ENCODE measurements at regions not wholly inside any gene's neighbourhood (a gene's known extent, or its start where the extent isn't known, plus 50 kb on each side); places are given as distances from the start of the nearest gene placed in this dataset.
"Not testable (repeated sequence)": the region's sequence is repeated elsewhere in the genome, so short reads cannot be mapped to it uniquely, and the experiment has no call there.

- no peaks in the 10 kb centered on the region for H3K36me3 ChIP-seq
- no peak for TF ChIP-seq POLR2A (IDR thresholded peaks at IDR 0.05)
- no peak for TF ChIP-seq POLR2AphosphoS5 (IDR thresholded peaks at IDR 0.05)
- no peak for TF ChIP-seq CTCF (IDR thresholded peaks at IDR 0.05 in 8 of 11, conservative IDR thresholded peaks at IDR 0.05 in 3 of 11)
- no peaks in the 10 kb centered on the region for H3K9me3 ChIP-seq
- 85 to 94% (median 86%) methylated on average over 3 to 4 of the region's 4 CpGs for WGBS, 5 donors
- H3K27ac ChIP-seq = no peak overlapping the region
- no peaks in the 10 kb centered on the region for H3K4me1 ChIP-seq
- H3K27me3 ChIP-seq (replicated peaks in 1 of 7) = no peaks in the 10 kb centered on the region
- intact Hi-C loops (cut with DNase I; ENCODE audit: low total_unique reads) = no loop called here
- H3K4me3 ChIP-seq = no peak overlapping the region
- DNase-seq = no peak
Measured at GRCh38 chr20:22966787-22967464, 68.2 kb upstream of the SSTR4 start.

GRCh38 chr20:22967706-22968105 lies 67.4 kb upstream of the SSTR4 start:
- H3K36me3 ChIP-seq; H3K4me3 ChIP-seq; H3K27me3 ChIP-seq (replicated peaks in 1 of 7); intact Hi-C loops (cut with DNase I; ENCODE audit: low total_unique reads); H3K27ac ChIP-seq; H3K9me3 ChIP-seq; DNase-seq; H3K4me1 ChIP-seq: not testable (repeated sequence)
- 76 to 96% (median 90%) methylated on average over 2 of the region's 2 CpGs for WGBS, 5 donors

GRCh38 chr20:22969031-22969430 lies 66.1 kb upstream of the SSTR4 start:
- 62 to 94% (median 71%) methylated on average over 1 of the region's 1 CpG for WGBS, 5 donors
- intact Hi-C loops (cut with DNase I; ENCODE audit: low total_unique reads); H3K4me1 ChIP-seq; H3K27ac ChIP-seq; H3K4me3 ChIP-seq; H3K36me3 ChIP-seq; H3K27me3 ChIP-seq (replicated peaks in 1 of 7); DNase-seq; H3K9me3 ChIP-seq: not testable (repeated sequence)

- 44 to 74% (median 47%) methylated on average over 2 of the region's 2 CpGs for WGBS, 5 donors
- H3K27me3 ChIP-seq (replicated peaks in 1 of 7); H3K27ac ChIP-seq; H3K4me3 ChIP-seq; intact Hi-C loops (cut with DNase I; ENCODE audit: low total_unique reads); H3K9me3 ChIP-seq; DNase-seq; H3K4me1 ChIP-seq; H3K36me3 ChIP-seq: not testable (repeated sequence)
Measured at GRCh38 chr20:22971077-22971476, 64.0 kb upstream of the SSTR4 start.

- Histone ChIP-seq H3K4me1 (peaks cover 0 to 8% (median 0%) of the 10 kb centered on the region in 6 donors), H3K27me3 (replicated peaks in 1 of 7) (no peaks in the 10 kb centered on the region), H3K4me3 (no peak overlapping the region), H3K36me3 (no peaks in the 10 kb centered on the region), H3K9me3 (no peaks in the 10 kb centered on the region), H3K27ac (no peak overlapping the region)
- DNase-seq = no peak
- TF ChIP-seq CTCF (IDR thresholded peaks at IDR 0.05 in 8 of 11, conservative IDR thresholded peaks at IDR 0.05 in 3 of 11) (peak in 2 of 11 experiments; percentile 27 to 33), POLR2AphosphoS5 (IDR thresholded peaks at IDR 0.05) (no peak), POLR2A (IDR thresholded peaks at IDR 0.05) (no peak)
- WGBS, 5 donors = 6 to 16% (median 10%) methylated on average over 1 of the region's 1 CpG
- intact Hi-C loops (cut with DNase I; ENCODE audit: low total_unique reads) = no loop called here
Measured at GRCh38 chr20:22974354-22974753, 60.8 kb upstream of the SSTR4 start.
